Activated CD4-positive, alpha-beta T cell treated with anti-CD3 and anti-CD28 coated beads, Interleukin-2, amount 10 ng/mL, durations not matched to agents 24 days and 14 days (primary cell): ENCODE measurements at regions not wholly inside any gene's neighbourhood (a gene's known extent, or its start where the extent isn't known, plus 50 kb on each side); places are given as distances from the start of the nearest gene placed in this dataset.
"Not testable (repeated sequence)": the region's sequence is repeated elsewhere in the genome, so short reads cannot be mapped to it uniquely, and the experiment has no call there.

Experiments
- DNase-seq: peaks from one replicate; pipeline ENCODE4 v3.0.0; 2022
- H3K27ac Mint-ChIP-seq: one replicate; pipeline ENCODE4 v1.8.0; 2022; ENCODE audit warnings: mild to moderate bottlenecking, mixed read lengths
- H3K27me3 Mint-ChIP-seq: one replicate; pipeline ENCODE4 v1.8.0; 2022; ENCODE audit warnings: mixed read lengths
- H3K36me3 Mint-ChIP-seq: one replicate; pipeline ENCODE4 v1.8.0; 2022; ENCODE audit warnings: low read depth, mild to moderate bottlenecking, mixed read lengths
- H3K4me1 Mint-ChIP-seq: one replicate; pipeline ENCODE4 v1.8.0; 2021; ENCODE audit warnings: mixed read lengths
- H3K4me3 Mint-ChIP-seq: one replicate; pipeline ENCODE4 v1.8.0; 2022; ENCODE audit warnings: mild to moderate bottlenecking, moderate library complexity, mixed read lengths
- H3K9me3 Mint-ChIP-seq: one replicate; pipeline ENCODE4 v1.8.0; 2021; ENCODE audit warnings: mixed read lengths
- intact Hi-C: fragments of 100-400 bp; cut with micrococcal nuclease; formaldehyde crosslinking; loops from one replicate; pipeline ENCODE4 v1.15.1; 2023

- Mint-ChIP-seq H3K27me3 (peaks cover 2% of the 10 kb centered on the region), H3K27ac (no peak overlapping the region), H3K9me3 (no peaks in the 10 kb centered on the region), H3K36me3 (no peaks in the 10 kb centered on the region), H3K4me1 (peaks cover 2% of the 10 kb centered on the region), H3K4me3 (no peak overlapping the region)
- intact Hi-C loops: no loop called here
- DNase-seq: no peak
These were observed 106.7 kb downstream of the FAM174A start for GRCh38 chr5:100641833-100642232.

- no peaks in the 10 kb centered on the region for H3K27me3 Mint-ChIP-seq
- H3K4me1 Mint-ChIP-seq: peaks cover 7% of the 10 kb centered on the region
- DNase-seq: no peak
- H3K27ac Mint-ChIP-seq: no peak overlapping the region
- intact Hi-C loops: no loop called here
- no peaks in the 10 kb centered on the region for H3K9me3 Mint-ChIP-seq
- H3K36me3 Mint-ChIP-seq: no peaks in the 10 kb centered on the region
- no peak overlapping the region for H3K4me3 Mint-ChIP-seq
These were observed 108.3 kb downstream of the FAM174A start for GRCh38 chr5:100643473-100643872.

- H3K27ac Mint-ChIP-seq: no peak overlapping the region
- no peaks in the 10 kb centered on the region for H3K36me3 Mint-ChIP-seq
- H3K4me3 Mint-ChIP-seq: no peak overlapping the region
- peaks cover 7% of the 10 kb centered on the region for H3K4me1 Mint-ChIP-seq
- intact Hi-C loops: no loop called here
- H3K9me3 Mint-ChIP-seq: no peaks in the 10 kb centered on the region
- H3K27me3 Mint-ChIP-seq: peaks cover under 1% of the 10 kb centered on the region
- DNase-seq: no peak
These were observed 109.0 kb downstream of the FAM174A start for GRCh38 chr5:100644185-100644584.

GRCh38 chr5:100644776-100645175 lies 109.6 kb downstream of the FAM174A start:
- Mint-ChIP-seq H3K4me3 (no peak overlapping the region), H3K9me3 (no peaks in the 10 kb centered on the region), H3K27me3 (peaks cover 2% of the 10 kb centered on the region), H3K4me1 (peaks cover 7% of the 10 kb centered on the region), H3K27ac (no peak overlapping the region), H3K36me3 (no peaks in the 10 kb centered on the region)
- intact Hi-C loops: no loop called here
- DNase-seq: no peak

GRCh38 chr5:100646011-100646410 lies 110.8 kb downstream of the FAM174A start:
- Mint-ChIP-seq H3K27ac (no peak overlapping the region), H3K4me1 (peaks cover 7% of the 10 kb centered on the region), H3K36me3 (no peaks in the 10 kb centered on the region), H3K27me3 (peaks cover 4% of the 10 kb centered on the region), H3K4me3 (no peak overlapping the region), H3K9me3 (no peaks in the 10 kb centered on the region)
- intact Hi-C loops: no loop called here
- no peak for DNase-seq

GRCh38 chr5:100646691-100647090 lies 111.5 kb downstream of the FAM174A start:
- Mint-ChIP-seq H3K27ac (no peak overlapping the region), H3K27me3 (peaks cover 6% of the 10 kb centered on the region), H3K9me3 (no peaks in the 10 kb centered on the region), H3K4me1 (peaks cover 7% of the 10 kb centered on the region), H3K36me3 (no peaks in the 10 kb centered on the region), H3K4me3 (no peak overlapping the region)
- DNase-seq: no peak
- intact Hi-C loops: no loop called here

GRCh38 chr5:100647461-100648230 lies 112.5 kb downstream of the FAM174A start:
- Mint-ChIP-seq H3K4me1 (peaks cover 7% of the 10 kb centered on the region), H3K27me3 (peaks cover 9% of the 10 kb centered on the region), H3K9me3 (no peaks in the 10 kb centered on the region), H3K27ac (no peak overlapping the region), H3K36me3 (no peaks in the 10 kb centered on the region), H3K4me3 (no peak overlapping the region)
- DNase-seq: no peak
- intact Hi-C loops: no loop called here

- Mint-ChIP-seq H3K9me3 (no peaks in the 10 kb centered on the region), H3K27me3 (peaks cover 13% of the 10 kb centered on the region), H3K27ac (no peak overlapping the region), H3K4me3 (no peak overlapping the region), H3K4me1 (peaks cover 7% of the 10 kb centered on the region), H3K36me3 (no peaks in the 10 kb centered on the region)
- intact Hi-C loops: no loop called here
- no peak for DNase-seq
These were observed 119.7 kb downstream of the FAM174A start for GRCh38 chr5:100654895-100655294.

GRCh38 chr5:100656771-100657170 lies 121.6 kb downstream of the FAM174A start:
- H3K36me3 Mint-ChIP-seq, H3K27ac Mint-ChIP-seq, H3K9me3 Mint-ChIP-seq, DNase-seq, H3K4me3 Mint-ChIP-seq, H3K4me1 Mint-ChIP-seq, H3K27me3 Mint-ChIP-seq, intact Hi-C loops: not testable (repeated sequence)

GRCh38 chr5:100659080-100659795 lies 124.1 kb downstream of the FAM174A start:
- Mint-ChIP-seq H3K4me3 (no peak overlapping the region), H3K36me3 (no peaks in the 10 kb centered on the region), H3K27me3 (peaks cover 1% of the 10 kb centered on the region), H3K9me3 (no peaks in the 10 kb centered on the region), H3K27ac (no peak overlapping the region), H3K4me1 (peaks cover 9% of the 10 kb centered on the region)
- no peak for DNase-seq
- intact Hi-C loops: no loop called here

- no peak overlapping the region for H3K4me3 Mint-ChIP-seq
- intact Hi-C loops: no loop called here
- H3K36me3 Mint-ChIP-seq: no peaks in the 10 kb centered on the region
- peaks cover 14% of the 10 kb centered on the region for H3K4me1 Mint-ChIP-seq
- no peaks in the 10 kb centered on the region for H3K9me3 Mint-ChIP-seq
- H3K27me3 Mint-ChIP-seq: no peaks in the 10 kb centered on the region
- no peak overlapping the region for H3K27ac Mint-ChIP-seq
- DNase-seq: no peak
These were observed 129.0 kb downstream of the FAM174A start for GRCh38 chr5:100664140-100664539.

- peaks cover 9% of the 10 kb centered on the region for H3K27me3 Mint-ChIP-seq
- H3K9me3 Mint-ChIP-seq: no peaks in the 10 kb centered on the region
- peaks cover 9% of the 10 kb centered on the region for H3K4me1 Mint-ChIP-seq
- H3K27ac Mint-ChIP-seq: no peak overlapping the region
- DNase-seq: peak; percentile 66
- no peak overlapping the region for H3K4me3 Mint-ChIP-seq
- intact Hi-C loops: loop anchor here (5.0 kb wide), 1 partner anchor 235 kb away; the partner anchor contains the start of gene ST8SIA4
- no peaks in the 10 kb centered on the region for H3K36me3 Mint-ChIP-seq
These were observed 132.0 kb downstream of the FAM174A start for GRCh38 chr5:100667161-100667630.

- no peak for DNase-seq
- Mint-ChIP-seq H3K4me1 (peaks cover 9% of the 10 kb centered on the region), H3K4me3 (no peak overlapping the region)
These were observed 133.3 kb downstream of the FAM174A start for GRCh38 chr5:100668511-100668910.

More at GRCh38 chr5:100668511-100668910, 133.3 kb downstream of the FAM174A start:
- H3K27ac Mint-ChIP-seq: no peak overlapping the region
- H3K27me3 Mint-ChIP-seq: peaks cover 12% of the 10 kb centered on the region
- H3K36me3 Mint-ChIP-seq: no peaks in the 10 kb centered on the region
- intact Hi-C loops: loop anchor here (5.0 kb wide), 1 partner anchor 234 kb away; the partner anchor contains the start of gene ST8SIA4
- peaks cover 5% of the 10 kb centered on the region for H3K9me3 Mint-ChIP-seq
